GM21447 (cell line): ENCODE measurements at regions not wholly inside any gene's neighbourhood (a gene's known extent, or its start where the extent isn't known, plus 50 kb on each side); places are given as distances from the start of the nearest gene placed in this dataset.
"Not testable (repeated sequence)": the region's sequence is repeated elsewhere in the genome, so short reads cannot be mapped to it uniquely, and the experiment has no call there.

Experiments used
- ATAC-seq: cut with Tn5 transposase; IDR thresholded peaks from one replicate; pipeline ENCODE4 v1.9.1; 2021; ENCODE audit not compliant: unreplicated experiment

DNA sequence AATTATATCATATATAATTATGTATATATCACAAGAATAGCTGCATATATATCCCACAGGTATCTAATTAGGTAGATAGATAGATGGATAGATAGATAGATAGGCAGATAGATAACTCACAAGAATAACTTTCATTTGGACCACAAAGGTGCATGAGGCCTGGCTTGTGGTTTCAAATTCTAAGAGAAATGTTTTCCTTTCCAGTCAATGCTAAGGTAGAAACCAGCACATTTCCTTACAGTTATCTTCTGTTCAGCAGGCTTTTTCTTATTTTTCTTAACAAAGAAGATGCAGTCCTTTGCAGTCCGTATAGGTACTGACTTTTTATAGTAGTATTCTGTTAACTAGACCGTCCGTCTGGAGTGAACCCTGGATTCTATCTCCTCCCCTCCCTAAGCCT, 152.9 kb upstream of the ANKFN1 start:
- no peak for ATAC-seq

DNA sequence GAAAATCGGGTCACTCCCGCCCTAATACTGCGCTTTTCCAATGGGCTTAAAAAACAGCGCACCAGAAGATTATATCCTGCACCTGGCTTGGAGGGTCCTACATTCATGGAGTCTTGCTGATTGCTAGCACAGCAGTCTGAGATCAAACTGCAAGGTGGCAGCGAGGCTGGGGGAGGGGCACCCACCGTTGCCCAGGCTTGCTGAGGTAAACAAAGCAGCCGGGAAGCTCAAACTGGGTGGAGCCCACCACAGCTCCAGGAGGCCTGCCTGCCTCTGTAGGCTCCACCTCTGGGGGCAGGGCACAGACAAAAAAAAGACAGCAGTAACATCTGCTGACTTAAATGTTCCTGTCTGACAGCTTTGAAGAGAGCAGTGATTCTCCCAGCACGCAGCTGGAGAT, 150.6 kb upstream of the ANKFN1 start:
- not testable (repeated sequence) for ATAC-seq

DNA sequence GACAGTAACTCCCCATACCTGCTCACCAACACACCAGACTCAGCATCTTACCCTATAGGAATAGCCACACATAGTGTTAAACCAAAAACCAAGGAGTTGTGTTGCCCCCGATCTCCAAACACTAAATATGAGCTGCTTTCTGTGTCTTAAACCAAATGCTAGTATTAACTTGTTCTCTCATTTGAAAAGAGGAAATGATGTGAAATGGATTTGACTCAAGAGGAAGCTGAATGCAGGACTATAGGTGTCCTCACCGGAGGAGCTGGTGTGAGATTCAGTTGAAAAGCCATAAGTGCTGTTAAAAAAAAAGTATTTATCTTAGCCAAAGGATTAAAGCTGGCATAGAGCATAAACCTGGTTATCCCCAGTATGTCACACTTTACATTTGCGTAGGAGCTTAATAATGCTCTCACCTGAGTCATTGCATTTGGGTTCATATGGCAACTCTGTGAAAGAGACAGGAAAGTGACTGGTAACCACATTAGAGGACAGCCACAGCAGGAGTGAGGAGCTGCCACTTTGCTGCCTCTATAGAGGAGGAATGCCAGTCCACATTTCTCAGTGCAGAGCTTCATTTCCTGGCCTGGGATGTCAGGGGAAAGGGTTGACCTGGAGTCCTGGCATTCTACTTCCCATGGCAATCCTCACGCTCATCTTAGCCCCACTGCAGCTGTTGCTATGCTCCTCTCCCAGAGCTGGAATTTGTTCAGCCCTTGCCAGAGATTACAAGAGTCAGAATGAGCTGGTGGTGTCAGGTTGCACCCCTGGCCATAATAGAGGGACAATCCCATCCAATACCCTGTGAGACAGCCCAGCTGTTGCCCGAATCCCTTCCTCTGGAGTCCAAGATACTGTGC, 143.3 kb upstream of the ANKFN1 start:
- ATAC-seq, result no peak

DNA sequence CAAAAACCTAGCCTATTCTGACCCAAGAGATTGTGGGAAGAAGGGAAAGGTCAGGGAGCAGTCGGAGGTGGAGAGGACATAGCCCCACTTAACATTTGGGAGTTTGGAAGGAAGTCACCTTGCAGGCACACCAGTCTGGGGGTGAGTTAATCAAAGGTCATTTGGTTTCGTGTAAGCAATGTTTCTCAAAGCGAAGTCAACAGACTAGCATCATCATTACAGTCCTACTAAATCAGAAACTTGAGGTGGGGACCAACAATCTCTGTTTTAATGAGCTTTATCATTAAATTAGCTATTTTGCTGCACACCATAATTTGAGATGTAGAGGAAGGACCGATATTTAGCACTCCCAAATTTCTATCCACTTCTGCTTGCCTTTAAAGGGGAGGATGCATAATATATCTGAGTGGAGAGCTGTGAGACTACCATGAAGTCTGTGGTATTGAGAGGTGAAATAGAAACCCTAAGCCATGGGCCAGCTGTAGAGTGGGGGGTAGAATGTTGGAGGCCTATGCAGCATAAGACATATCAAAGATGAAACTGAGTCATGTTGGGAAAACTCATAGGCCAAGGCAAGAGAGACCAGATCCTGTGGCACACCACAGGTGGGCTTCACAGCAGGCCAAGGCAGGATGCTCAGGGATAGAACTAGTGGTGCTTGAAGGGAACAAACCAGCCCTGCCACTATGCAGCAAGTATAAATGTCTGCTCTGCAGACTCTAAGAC, 141.7 kb upstream of the ANKFN1 start:
- ATAC-seq, result no peak

DNA sequence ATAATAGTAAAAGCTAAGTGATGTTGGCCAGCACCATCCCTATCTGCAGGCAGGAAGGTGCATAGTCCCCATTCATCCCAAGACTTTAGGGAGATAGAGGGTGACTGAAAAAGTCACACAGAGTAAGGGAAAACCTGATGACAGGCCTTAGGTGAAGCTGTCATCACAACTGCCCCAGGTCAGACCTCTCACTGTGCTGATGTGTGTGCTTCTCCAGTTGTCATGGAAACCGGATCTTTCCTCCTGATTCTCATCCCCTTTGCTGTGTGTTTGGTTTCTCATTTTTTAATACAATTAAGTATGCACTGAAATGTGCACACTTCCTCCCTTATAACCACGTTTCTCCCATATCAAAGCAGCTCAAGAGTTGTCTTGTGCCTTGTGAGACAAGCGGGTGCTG, 135.1 kb upstream of the ANKFN1 start:
- no peak for ATAC-seq

DNA sequence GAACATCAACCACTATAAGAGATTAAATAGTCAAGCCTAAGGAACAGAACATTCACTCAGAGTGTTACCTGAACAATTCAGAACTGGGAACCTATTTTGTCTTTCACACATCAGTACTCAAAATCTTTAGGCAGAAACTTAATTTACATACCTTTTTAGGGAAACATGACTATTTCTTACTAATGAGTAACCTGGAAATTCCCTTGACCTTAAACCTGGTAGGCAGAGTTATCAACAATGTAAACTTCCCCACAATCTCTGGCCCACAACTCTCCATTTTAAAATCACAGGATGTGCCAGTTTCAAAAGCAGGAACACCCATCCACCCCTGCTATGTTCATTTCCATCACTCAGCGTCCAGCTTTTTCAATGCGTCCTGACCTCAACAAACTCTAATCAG, 132.9 kb upstream of the ANKFN1 start:
- no peak for ATAC-seq

DNA sequence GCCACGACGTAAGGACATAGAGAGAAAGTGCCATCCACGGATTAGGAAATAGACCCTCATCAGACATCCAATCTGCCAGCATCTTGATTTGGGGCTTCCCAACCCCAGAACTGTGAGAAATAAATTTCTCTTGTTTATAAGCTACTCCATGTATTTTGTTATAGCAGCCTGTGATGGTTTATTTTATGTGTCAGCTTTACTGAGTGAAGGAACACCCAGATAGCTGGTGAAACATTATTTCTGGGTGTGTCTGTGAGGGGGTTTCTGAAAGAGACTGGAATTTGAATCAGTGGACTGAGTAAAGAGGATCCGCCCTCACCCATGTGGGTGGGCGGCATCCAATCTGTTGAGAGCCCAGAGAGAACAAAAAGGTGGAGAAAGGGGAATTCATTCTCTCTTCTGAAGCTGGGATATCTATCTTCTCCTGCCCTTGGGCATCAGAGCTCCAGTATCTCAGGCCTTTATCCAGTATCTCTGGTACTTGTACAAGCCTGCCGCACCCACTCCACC, 131.5 kb upstream of the ANKFN1 start:
- no peak for ATAC-seq

DNA sequence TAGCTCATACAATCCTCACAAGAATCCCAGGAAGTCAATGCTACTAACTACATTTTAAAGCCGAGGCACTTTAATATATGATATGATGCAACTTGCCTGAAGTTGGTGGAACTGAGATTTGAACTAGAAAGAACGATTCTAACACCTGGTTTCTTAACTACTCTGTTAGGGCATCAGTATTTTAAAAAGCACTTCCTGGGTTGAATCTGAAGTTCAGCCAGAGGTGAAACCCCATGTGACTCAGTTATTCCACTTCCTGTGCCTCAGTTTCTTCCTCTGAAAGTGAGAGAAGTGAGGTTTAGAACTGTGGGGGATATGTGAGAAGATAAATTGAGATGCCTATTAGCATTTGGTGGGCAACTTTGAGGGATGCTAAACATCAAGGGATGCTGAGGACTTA, 129.4 kb upstream of the ANKFN1 start:
- peak; percentile 55 for ATAC-seq

DNA sequence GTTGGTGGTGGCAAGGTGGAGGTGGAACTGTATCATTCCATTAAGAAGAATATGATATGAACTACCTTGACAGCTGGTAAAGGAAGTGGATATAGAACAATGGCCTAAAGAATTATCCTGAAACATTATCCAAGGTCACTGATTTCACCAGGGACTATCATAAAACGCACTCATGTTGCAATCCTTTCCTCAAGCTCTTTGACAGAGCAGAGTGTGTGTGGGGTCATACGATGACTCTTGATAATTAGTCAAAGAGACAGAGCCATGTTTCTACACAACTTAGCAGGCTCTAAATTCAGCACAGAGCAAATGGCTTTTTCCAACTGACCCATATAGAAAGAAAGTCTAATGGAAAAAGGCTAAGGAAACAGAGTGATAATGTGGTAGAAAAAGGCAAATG, 126.4 kb upstream of the ANKFN1 start:
- no peak for ATAC-seq

DNA sequence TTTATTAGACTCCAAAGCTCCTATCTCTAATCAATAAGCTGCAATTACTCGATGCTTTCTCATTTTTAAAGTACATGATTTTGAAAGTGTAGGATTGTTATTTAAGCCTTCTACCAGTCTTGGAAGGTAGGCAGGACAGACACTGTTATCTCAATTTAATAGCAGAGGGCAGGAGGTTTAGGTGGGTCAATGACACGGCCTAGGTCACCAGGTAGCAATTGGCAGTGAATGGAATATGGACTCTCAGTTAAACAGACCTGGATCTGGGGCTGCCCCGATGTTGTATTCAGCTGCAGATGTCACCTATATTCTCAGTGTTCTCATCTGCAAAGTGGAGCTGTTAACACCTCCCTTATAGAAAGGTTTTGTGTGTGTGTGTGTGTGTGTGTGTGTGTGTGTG, 124.4 kb upstream of the ANKFN1 start:
- ATAC-seq, result no peak

DNA sequence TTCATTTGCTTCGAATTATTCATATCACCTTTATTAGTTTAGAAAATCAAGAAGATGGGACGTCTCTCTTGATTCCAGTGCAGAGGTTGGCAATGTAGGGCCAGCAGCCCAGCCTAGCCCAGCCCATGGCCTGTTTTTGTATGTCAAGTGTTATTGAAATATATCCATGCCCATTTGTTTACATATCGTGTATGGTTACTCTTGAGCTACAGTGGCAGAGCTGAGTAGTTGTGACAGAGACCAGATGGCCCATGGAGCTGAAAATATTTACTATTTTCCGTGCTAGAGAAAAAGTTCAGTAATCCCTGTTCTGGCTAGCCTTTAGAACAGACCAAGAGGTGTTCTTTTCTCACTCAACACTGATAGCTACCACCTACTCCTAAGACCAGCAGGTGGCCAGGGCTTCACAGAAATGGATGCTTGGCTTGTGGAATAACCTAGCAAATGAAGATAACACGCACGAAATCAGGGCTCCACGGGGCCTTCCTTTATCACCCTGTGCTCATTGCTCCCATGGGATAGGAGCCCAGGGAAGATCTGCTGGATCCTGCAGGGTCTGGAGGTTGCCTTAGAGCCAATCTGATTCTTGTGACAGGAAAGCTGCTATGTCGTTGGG, 123.2 kb upstream of the ANKFN1 start:
- ATAC-seq, result no peak

DNA sequence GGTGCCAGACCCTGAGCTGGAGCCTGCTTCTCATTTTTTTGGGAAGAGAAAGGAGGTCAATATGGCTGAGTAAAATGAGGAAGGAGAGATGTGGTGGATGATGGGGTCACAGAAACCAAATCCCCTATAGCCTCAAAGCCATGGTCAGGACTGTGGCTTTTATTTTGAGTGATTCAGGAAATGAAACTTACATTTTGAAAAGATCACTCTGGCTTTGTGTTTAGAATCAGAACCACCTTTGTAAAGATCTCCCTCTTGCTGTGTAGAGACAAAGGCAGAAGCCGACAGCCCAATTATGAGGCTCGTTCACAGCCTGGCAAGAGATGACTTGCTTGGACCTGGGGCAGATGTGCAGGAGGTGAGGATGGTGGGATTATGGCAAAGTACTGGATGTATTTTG, 121.6 kb upstream of the ANKFN1 start:
- no peak for ATAC-seq

DNA sequence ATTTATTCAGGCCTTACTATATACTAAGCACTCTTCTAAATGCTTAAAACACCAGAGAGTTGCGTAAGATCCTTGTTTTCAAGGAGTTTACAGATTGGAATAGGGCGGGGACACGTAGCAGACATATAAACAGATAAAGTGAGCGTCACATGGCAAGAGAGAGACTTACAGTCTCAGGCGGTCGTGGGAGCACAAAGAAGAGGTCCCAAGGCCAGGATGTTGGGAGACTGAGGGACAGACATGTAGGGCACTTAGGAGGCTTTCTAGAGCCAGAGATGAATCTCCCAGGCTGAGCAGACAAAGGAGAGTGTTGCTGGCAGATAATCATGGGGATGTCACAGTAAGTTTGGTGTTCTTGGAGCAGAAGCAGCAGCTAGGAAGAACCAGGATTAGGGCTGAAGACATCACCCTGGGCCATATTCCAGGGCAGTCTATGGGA, 119.1 kb upstream of the ANKFN1 start:
- no peak for ATAC-seq

DNA sequence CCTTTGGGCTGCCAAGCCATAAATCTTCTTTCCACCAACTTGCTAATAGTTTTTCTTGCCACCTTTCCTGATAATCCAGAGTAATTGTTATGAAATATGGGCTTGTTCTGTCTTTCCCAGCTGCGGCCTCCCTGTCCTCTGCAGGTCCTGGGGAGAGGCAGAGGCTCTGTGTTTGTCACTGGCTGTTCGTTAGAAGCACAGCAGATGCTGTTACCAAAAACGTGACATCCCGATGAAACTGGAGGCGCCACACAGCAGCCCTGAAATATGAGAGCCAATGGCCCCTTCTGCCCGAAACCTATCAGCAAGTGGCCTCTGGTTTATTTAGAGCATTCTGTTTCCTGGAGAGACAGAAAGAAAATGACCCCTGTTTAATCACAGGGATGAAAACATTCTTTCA, 115.1 kb upstream of the ANKFN1 start:
- ATAC-seq, result no peak

DNA sequence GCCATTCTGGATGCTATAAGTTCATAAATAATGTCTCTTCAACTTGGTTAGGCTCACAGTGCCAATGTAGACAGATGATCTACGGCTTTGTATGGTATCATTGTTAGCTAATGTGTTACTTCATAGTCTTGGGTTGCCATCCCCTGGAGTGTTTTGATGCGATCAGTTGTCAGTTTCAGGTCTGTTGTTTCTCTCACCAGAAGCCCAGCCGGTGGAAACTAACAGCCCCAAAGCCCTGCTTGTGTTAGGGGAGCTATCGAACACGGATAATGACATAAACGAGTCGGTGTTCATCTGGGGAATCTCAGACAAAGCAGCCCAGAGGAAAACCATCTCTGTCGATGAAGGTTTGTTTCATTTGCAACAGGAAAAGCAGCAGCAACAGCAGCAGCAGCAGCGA, 107.4 kb upstream of the ANKFN1 start:
- no peak for ATAC-seq

DNA sequence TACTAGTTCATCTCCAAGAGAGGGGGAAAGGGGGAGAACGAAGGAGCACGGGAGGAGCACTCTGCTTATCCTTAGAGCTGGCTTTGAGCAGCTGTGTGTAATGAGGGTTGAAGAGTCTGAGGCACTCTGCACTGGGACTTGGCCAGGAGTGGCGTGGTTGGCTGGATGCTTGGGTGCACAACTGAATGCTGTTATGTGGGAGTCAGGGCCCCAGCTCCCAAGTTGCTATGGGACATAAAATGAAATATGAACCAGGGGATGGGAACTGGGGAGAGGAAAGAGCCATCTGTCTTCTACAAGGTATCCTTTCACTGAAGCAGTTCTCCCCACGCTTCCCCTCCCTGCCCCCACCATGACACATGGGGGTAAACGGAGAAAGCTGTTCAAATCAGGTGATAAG, 105.9 kb upstream of the ANKFN1 start:
- no peak for ATAC-seq

DNA sequence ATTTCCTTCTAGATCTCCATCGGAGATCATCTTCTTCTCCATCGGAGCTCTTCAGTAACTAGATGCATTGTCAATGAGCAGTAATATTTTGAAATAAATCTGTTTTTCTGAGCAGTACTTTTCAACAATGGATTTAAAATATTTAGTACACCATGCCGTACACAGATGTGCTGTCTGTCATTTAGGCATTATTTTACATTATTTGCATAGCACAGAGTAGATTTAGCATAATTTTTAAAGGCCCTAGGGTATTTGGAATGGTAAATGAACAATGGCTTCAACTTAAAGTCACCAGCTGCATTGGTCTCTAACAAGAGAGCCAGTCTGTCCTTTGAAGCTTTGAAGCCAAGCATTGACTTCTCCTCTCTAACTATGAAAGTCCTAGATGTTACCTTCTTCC, 95.4 kb upstream of the ANKFN1 start:
- ATAC-seq, result no peak

DNA sequence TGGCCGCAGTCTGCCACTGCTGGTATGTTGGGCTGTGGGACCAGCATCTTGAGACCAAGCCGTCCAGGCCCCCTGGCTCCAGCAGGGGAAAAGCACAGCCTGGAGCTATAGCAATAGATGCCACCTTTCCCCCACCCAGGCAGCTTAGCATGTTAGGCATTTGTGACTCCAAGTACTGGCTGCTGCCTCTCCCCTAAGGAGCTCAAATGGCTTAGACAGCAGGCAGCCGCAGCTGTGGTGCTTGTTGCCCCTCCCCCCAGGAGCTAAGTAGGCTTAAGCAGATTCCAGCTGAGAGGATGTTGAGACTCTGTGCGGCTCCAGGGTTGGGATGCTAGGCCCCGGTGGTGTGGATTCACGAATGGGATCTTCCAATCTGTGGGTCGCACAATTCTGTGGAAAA, 88.8 kb upstream of the ANKFN1 start:
- ATAC-seq, result no peak

DNA sequence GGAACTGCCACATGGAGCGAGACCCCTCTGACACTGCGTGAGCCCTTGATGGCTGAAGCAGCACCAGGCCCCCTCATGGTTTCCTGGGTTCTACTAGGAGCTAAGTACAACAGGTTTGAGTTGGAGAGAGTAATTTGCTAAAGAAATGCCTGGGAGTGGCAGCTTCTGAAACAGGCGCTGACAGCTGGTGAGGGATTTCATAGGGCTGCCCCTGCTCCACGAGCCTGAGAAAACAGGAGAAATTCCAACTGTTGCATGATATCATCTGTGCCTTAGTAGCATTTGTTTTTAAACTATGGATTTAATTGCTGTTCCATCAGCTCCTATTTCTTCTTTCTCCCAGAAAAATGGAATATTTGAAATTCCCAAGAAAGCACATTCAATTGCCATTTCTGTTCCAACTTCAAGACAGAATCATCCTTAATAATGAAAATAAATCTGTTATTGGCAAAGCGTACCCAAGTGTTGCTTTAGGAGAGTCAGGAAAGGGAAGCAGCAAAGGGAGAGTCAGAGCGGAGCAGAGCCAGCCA, 78.8 kb upstream of the ANKFN1 start:
- ATAC-seq, result no peak

DNA sequence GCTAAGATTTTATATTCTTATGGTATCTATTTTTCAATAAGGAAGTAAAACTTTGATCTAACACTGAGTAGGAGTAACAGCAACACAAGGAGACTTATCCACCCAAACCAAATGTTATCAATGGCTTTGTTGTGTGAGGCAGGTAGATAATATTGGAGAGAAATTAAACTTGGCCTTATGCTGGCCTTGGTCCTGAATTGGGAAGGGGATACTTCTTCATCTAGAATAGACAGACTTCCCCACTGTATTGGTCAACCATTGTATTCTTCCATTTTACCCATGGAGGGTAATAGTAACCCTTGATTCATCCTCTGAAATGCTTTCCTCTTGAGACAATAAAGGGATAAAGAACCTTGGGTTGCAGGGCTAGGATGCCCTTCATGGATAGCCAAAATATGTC, 76.3 kb upstream of the ANKFN1 start:
- no peak for ATAC-seq

DNA sequence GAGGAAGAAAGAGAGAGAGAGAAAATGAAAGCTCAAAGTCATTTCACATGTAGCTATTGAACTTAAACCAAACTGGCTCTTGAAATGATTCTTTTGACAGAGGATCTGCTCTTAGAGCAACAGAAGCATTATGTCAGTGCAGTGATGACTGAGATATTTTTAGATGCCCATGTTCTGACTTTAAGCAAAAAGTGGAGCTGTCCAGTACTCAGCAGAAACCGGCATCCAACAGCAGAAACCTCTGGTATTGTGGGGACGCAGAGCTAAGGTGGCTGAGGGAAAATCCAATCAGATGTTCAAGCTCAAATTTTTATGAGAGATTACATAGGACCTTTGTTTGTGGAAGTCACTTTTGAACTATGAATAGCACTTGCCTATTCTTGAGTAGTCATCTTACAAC, 69.8 kb upstream of the ANKFN1 start:
- ATAC-seq, result no peak
